ENCODE measurements at regions not wholly inside any gene's neighbourhood (a gene's known extent, or its start where the extent isn't known, plus 50 kb on each side); places are given as distances from the start of the nearest gene placed in this dataset.

DNA sequence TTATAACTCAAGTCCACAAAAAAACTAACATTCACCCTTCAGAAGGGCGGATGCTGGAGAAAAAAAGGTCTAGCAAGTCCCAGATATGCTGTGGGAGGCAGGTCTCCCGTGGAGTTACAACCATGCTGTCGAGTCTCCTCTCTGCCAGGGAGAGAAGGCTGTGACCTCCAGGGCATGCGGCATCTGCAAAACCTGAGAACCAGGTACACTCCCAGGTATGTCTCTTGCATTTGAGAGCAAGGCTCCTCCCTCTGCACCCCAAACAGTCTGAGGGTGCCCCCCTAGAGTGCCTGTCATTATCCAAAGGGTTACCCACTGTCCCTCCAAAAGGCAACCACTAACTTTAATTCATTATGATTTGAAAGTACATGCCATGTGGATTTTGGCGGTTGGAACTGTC lies 134.0 kb downstream of the IRX2 start:
- TF ChIP-seq, protein P1, sequence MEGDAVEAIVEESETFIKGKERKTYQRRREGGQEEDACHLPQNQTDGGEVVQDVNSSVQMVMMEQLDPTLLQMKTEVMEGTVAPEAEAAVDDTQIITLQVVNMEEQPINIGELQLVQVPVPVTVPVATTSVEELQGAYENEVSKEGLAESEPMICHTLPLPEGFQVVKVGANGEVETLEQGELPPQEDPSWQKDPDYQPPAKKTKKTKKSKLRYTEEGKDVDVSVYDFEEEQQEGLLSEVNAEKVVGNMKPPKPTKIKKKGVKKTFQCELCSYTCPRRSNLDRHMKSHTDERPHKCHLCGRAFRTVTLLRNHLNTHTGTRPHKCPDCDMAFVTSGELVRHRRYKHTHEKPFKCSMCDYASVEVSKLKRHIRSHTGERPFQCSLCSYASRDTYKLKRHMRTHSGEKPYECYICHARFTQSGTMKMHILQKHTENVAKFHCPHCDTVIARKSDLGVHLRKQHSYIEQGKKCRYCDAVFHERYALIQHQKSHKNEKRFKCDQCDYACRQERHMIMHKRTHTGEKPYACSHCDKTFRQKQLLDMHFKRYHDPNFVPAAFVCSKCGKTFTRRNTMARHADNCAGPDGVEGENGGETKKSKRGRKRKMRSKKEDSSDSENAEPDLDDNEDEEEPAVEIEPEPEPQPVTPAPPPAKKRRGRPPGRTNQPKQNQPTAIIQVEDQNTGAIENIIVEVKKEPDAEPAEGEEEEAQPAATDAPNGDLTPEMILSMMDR (IDR thresholded peaks at IDR 0.05) = no peak
- TF ChIP-seq POLR2A (IDR thresholded peaks at IDR 0.05) (no peak), EP300 (IDR thresholded peaks at IDR 0.05) (no peak), POLR2AphosphoS5 (IDR thresholded peaks at IDR 0.05) (no peak)

Data from suprapubic skin (tissue), 4 donors.